ENCODE measurements at regions not wholly inside any gene's neighbourhood (a gene's known extent, or its start where the extent isn't known, plus 50 kb on each side); places are given as distances from the start of the nearest gene placed in this dataset.

- TF ChIP-seq NR1H2 (CRISPR knock-in tag; IDR thresholded peaks at IDR 0.05) (no peak), CTCF (IDR thresholded peaks at IDR 0.05) (no peak), JUN (CRISPR knock-in tag; IDR thresholded peaks at IDR 0.05) (no peak), USF1 (CRISPR knock-in tag; IDR thresholded peaks at IDR 0.05) (no peak), E2F1 (CRISPR knock-in tag; IDR thresholded peaks at IDR 0.05) (no peak), FOXP1 (CRISPR knock-in tag; IDR thresholded peaks at IDR 0.05; ENCODE audit: borderline replicate concordance) (no peak), TEAD4 (CRISPR knock-in tag; IDR thresholded peaks at IDR 0.05) (no peak), ZNF425 (CRISPR knock-in tag; conservative IDR thresholded peaks at IDR 0.05) (no peak), GABPB1 (CRISPR knock-in tag; IDR thresholded peaks at IDR 0.05) (no peak), ETV6 (CRISPR knock-in tag; IDR thresholded peaks at IDR 0.05) (no peak)
These were observed 102.1 kb downstream of the IRS2 start for GRCh38 chr13:109684084-109684823.
